ENCODE measurements at regions not wholly inside any gene's neighbourhood (a gene's known extent, or its start where the extent isn't known, plus 50 kb on each side); places are given as distances from the start of the nearest gene placed in this dataset.
A peak's percentile ranks its signal among the peaks of the same experiment; 100 is the strongest.

DNA sequence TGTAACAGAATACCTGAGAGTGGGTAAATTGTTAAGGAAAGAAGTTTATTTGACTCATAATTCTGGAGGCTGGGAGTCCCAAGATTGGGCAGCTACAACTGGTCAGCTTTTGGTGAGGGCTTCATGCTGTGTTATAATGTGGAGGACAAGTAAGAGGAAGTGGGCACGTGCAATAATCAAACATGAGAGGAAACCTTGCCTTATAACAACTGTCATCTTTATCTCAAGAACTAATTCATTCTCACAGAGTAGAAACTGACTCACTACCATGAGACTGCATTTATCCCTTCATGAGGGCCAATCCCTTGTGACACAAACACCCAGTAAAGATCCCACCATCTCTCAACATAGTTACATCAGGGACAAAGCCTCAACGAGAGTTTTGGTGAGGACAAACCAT is 318.1 kb upstream of the NT5C1B start:
- no peak overlapping the region for H3K4me3 ChIP-seq (ENCODE audit: low read depth, low read length)
- TF ChIP-seq CTCF (IDR thresholded peaks at IDR 0.05; ENCODE audit: insufficient read depth, low read depth, low read length, missing control alignments) = no peak
- no peak for DNase-seq (ENCODE audit: low read depth)

GRCh38 chr2:18903750-18904149 is 314.4 kb upstream of the NT5C1B start:
- peak; percentile 77 for DNase-seq (ENCODE audit: low read depth)
- H3K4me3 ChIP-seq (ENCODE audit: low read depth, low read length) = no peak overlapping the region
- no peak for TF ChIP-seq CTCF (IDR thresholded peaks at IDR 0.05; ENCODE audit: insufficient read depth, low read depth, low read length, missing control alignments)

DNA sequence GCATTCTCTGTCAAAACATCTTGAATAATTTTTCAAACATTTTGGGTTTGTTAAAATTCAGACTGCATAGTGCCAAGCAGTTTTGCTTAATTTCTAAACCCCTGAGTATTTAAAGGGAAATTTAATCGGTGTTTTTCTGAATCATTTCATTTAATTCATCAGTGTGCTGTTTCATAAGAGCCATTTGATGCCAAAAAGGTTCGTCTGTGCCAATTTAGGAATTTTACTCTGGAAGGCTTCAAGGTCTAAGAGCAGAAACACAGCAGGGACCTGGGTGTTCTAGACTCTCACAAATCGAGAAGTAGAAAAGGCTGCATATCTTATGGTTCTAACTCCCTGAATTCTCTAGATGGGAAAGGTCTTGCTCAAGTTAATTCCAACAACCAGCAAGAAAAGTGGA is 311.9 kb upstream of the NT5C1B start:
- no peak overlapping the region for H3K4me3 ChIP-seq (ENCODE audit: low read depth, low read length)
- no peak for TF ChIP-seq CTCF (IDR thresholded peaks at IDR 0.05; ENCODE audit: insufficient read depth, low read depth, low read length, missing control alignments)
- no peak for DNase-seq (ENCODE audit: low read depth)

DNA sequence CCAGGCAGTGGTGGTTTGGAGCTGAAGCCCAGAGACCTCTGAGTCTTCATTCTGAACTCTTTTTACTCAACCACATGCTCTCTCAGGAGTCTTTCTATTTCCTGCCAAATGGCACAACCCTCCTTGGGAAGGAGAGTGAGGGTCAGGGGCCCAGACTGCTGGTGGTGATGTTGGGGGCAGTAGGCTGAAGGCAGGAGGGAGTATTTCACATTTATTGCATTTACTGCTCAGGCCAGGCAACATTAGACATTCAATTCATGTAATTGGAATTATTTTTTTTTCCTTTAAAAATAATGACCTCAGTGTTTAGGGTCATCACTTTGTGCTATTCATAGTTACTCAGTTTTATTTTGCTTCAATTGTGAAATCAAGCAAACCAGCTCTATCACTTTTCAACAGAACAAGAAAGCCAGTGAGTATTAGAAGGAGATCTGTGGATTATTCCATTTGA is 311.3 kb upstream of the NT5C1B start:
- no peak overlapping the region for H3K4me3 ChIP-seq (ENCODE audit: low read depth, low read length)
- no peak for DNase-seq (ENCODE audit: low read depth)
- TF ChIP-seq CTCF (IDR thresholded peaks at IDR 0.05; ENCODE audit: insufficient read depth, low read depth, low read length, missing control alignments) = no peak

- TF ChIP-seq CTCF (IDR thresholded peaks at IDR 0.05; ENCODE audit: insufficient read depth, low read depth, low read length, missing control alignments) = no peak
- H3K4me3 ChIP-seq (ENCODE audit: low read depth, low read length) = no peak overlapping the region
- peak; percentile 10 for DNase-seq (ENCODE audit: low read depth)
These were observed 310.4 kb upstream of the NT5C1B start for GRCh38 chr2:18899725-18900124.

DNA sequence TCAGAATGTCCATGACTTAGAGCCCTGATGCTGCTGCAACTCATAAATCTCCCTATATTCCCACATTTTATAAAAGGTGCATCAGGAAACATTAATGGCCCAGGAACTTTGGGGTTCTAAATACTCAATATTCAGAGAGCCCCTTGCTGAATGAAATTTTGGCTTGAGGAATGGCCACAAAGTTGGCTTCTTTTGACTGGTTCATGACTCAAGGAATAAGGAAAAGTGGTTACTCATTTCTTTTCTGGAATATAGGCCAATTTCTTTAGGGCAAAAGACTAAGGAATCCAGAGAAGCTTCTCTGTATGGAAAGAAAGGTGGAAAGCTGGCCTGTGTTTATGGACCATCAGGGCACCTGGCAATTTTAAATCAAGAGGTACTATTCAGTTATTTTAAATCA is 308.9 kb upstream of the NT5C1B start:
- TF ChIP-seq CTCF (IDR thresholded peaks at IDR 0.05; ENCODE audit: insufficient read depth, low read depth, low read length, missing control alignments) = no peak
- DNase-seq (ENCODE audit: low read depth) = no peak
- no peak overlapping the region for H3K4me3 ChIP-seq (ENCODE audit: low read depth, low read length)

- TF ChIP-seq CTCF (IDR thresholded peaks at IDR 0.05; ENCODE audit: insufficient read depth, low read depth, low read length, missing control alignments) = no peak
- DNase-seq (ENCODE audit: low read depth) = no peak
- H3K4me3 ChIP-seq (ENCODE audit: low read depth, low read length) = no peak overlapping the region
These were observed 306.9 kb upstream of the NT5C1B start for GRCh38 chr2:18896125-18896764.
